GM23338 (cell line): ENCODE measurements at regions not wholly inside any gene's neighbourhood (a gene's known extent, or its start where the extent isn't known, plus 50 kb on each side); places are given as distances from the start of the nearest gene placed in this dataset.
A peak's percentile ranks its signal among the peaks of the same experiment; 100 is the strongest.

ENCODE experiments used
- ATAC-seq: fragments of 200-7000 bp; cut with Tn5 transposase; 3 replicates; pipeline ENCODE4 v1.9.1; 2020
- DNase-seq: peaks from one replicate; pipeline ENCODE4 v3.0.0-alpha.2; 2015; ENCODE audit warnings: low spot score
- H2AFZ ChIP-seq: fragments of 200-600 bp; sonication (generic); 2 replicates; pipeline ENCODE4 v1.8.0; 2016; ENCODE audit warnings: antibody characterized with exemption, mild to moderate bottlenecking, moderate library complexity
- H3F3A ChIP-seq: fragments of 200-600 bp; sonication (generic); replicated peaks from 2 replicates; pipeline ENCODE4 v1.8.0; 2017; ENCODE audit warnings: antibody characterized with exemption, mixed run types, low read depth
- H3K27ac ChIP-seq: fragments of 200-600 bp; sonication (generic); 2 replicates; pipeline ENCODE4 v1.6.1; 2016; ENCODE audit warnings: low read depth
- H3K27me3 ChIP-seq: fragments of 200-600 bp; sonication (generic); 2 replicates; pipeline ENCODE4 v1.8.0; 2016; ENCODE audit warnings: mild to moderate bottlenecking, mixed run types, moderate library complexity; ENCODE audit not compliant: insufficient read depth
- H3K36me3 ChIP-seq: fragments of 200-600 bp; sonication (generic); 2 replicates; pipeline ENCODE4 v1.8.0; 2016; ENCODE audit warnings: mild to moderate bottlenecking; ENCODE audit not compliant: insufficient read depth
- H3K4me1 ChIP-seq: fragments of 200-600 bp; sonication (generic); 2 replicates; pipeline ENCODE4 v1.8.0; 2016; ENCODE audit warnings: mild to moderate bottlenecking, moderate library complexity; ENCODE audit not compliant: insufficient read depth
- H3K4me2 ChIP-seq: fragments of 200-600 bp; sonication (generic); 2 replicates; pipeline ENCODE4 v1.7.1; 2017; ENCODE audit warnings: mixed run types
- H3K4me3 ChIP-seq: fragments of 200-600 bp; sonication (generic); 2 replicates; pipeline ENCODE4 v1.6.1; 2016; ENCODE audit warnings: mixed run types
- H3K79me2 ChIP-seq: fragments of 200-600 bp; sonication (generic); replicated peaks from 2 replicates; pipeline ENCODE4 v1.8.0; 2017; ENCODE audit warnings: mild to moderate bottlenecking; ENCODE audit not compliant: insufficient read depth
- H3K9me2 ChIP-seq: fragments of 200-600 bp; sonication (generic); 2 replicates; pipeline ENCODE4 v1.8.0; 2017; ENCODE audit not compliant: insufficient read depth
- H4K20me1 ChIP-seq: fragments of 200-600 bp; sonication (generic); replicated peaks from 2 replicates; pipeline ENCODE4 v1.8.0; 2017; ENCODE audit warnings: mild to moderate bottlenecking; ENCODE audit not compliant: insufficient read depth
- H3K27ac Mint-ChIP-seq: 2 replicates; pipeline ENCODE4 v1.8.0; 2020; ENCODE audit warnings: inconsistent platforms, mild to moderate bottlenecking, moderate library complexity, mixed read lengths
- H3K27me3 Mint-ChIP-seq: 3 replicates; pipeline ENCODE4 v1.8.0; 2022; ENCODE audit warnings: low read depth, mild to moderate bottlenecking, moderate library complexity, mixed read lengths, inconsistent platforms; ENCODE audit not compliant: insufficient read depth, poor library complexity
- H3K36me3 Mint-ChIP-seq: 3 replicates; pipeline ENCODE4 v1.8.0; 2021; ENCODE audit warnings: low read depth, mild to moderate bottlenecking, inconsistent platforms, moderate library complexity, mixed read lengths
- H3K4me1 Mint-ChIP-seq: 3 replicates; pipeline ENCODE4 v1.8.0; 2020; ENCODE audit warnings: mild to moderate bottlenecking, inconsistent platforms, mixed read lengths
- H3K4me3 Mint-ChIP-seq: 3 replicates; pipeline ENCODE4 v1.8.0; 2021; ENCODE audit warnings: moderate library complexity, mild to moderate bottlenecking, inconsistent platforms, mixed read lengths
- H3K9me3 Mint-ChIP-seq: 3 replicates; pipeline ENCODE4 v1.8.0; 2020; ENCODE audit warnings: moderate library complexity, mild to moderate bottlenecking, inconsistent platforms, mixed read lengths
- CREB1 ChIP-seq: fragments of 250-450 bp; sonication (Bioruptor Pico); IDR thresholded peaks from 2 replicates; pipeline ENCODE4 v1.5.0; 2020; ENCODE audit warnings: low read depth, mild to moderate bottlenecking, moderate library complexity
- ETS1 ChIP-seq: IDR thresholded peaks from 2 replicates; pipeline ENCODE4 v1.6.1; 2016; ENCODE audit warnings: antibody characterized with exemption
- JUNB ChIP-seq: IDR thresholded peaks from one replicate; pipeline ENCODE4 v1.6.1; 2016; ENCODE audit warnings: antibody characterized with exemption; ENCODE audit not compliant: unreplicated experiment
- NANOG ChIP-seq: IDR thresholded peaks from 2 replicates; pipeline ENCODE4 v1.6.1; 2016; ENCODE audit warnings: antibody characterized with exemption, borderline replicate concordance
- POLR2AphosphoS5 ChIP-seq: IDR thresholded peaks from 2 replicates; pipeline ENCODE4 v1.6.1; 2016; ENCODE audit warnings: antibody characterized with exemption, low read depth
- ZNF114 ChIP-seq: fragments of 250-450 bp; sonication (Bioruptor Pico); IDR thresholded peaks from 2 replicates; pipeline ENCODE4 v1.5.0; 2020; ENCODE audit warnings: mild to moderate bottlenecking, moderate library complexity
- ZNF331 ChIP-seq: fragments of 250-450 bp; sonication (Bioruptor Pico); IDR thresholded peaks from 2 replicates; pipeline ENCODE4 v1.5.0; 2020; ENCODE audit warnings: low read depth, mild to moderate bottlenecking, moderate library complexity
- TF ChIP-seq, protein P1 (sequence below): IDR thresholded peaks from one replicate; pipeline ENCODE4 v1.6.1; 2018; ENCODE audit warnings: antibody characterized with exemption; ENCODE audit not compliant: unreplicated experiment
- TF ChIP-seq, protein P2 (sequence below), 2 experiments: fragments of 200-600 bp in 1 of 2; sonication (generic) in 1 of 2; conservative IDR thresholded peaks; 2 replicates each; pipeline versions ENCODE4 v1.5.1 to v1.6.1; 2016 to 2017; ENCODE audit warnings: antibody characterized with exemption in 2 of 2, low read depth in 2 of 2, mild to moderate bottlenecking in 2 of 2, moderate library complexity in 1 of 2

GRCh38 chr2:195451160-195451559, 205.9 kb upstream of the SLC39A10 start:
- Histone ChIP-seq H3K4me3 (no peak overlapping the region), H3K4me1 (no peaks in the 10 kb centered on the region), H4K20me1 (no peaks in the 10 kb centered on the region), H3K79me2 (no peaks in the 10 kb centered on the region), H3K4me2 (no peak overlapping the region), H2AFZ (peak overlapping the region; percentile 9; the same call in 1 of the 2 replicates), H3K9me2 (no peaks in the 10 kb centered on the region), H3F3A (no peaks in the 10 kb centered on the region), H3K36me3 (no peaks in the 10 kb centered on the region), H3K27me3 (no peaks in the 10 kb centered on the region), H3K27ac (no peak overlapping the region)
- Mint-ChIP-seq H3K27ac (no peak overlapping the region), H3K9me3 (no peaks in the 10 kb centered on the region), H3K36me3 (no peaks in the 10 kb centered on the region), H3K27me3 (no peaks in the 10 kb centered on the region), H3K4me3 (no peak overlapping the region), H3K4me1 (no peaks in the 10 kb centered on the region)
- ATAC-seq (no peak), DNase-seq (no peak)
- TF ChIP-seq ZNF114 (CRISPR knock-in tag): no peak
- no peak for TF ChIP-seq ZNF331
- TF ChIP-seq, protein P1, sequence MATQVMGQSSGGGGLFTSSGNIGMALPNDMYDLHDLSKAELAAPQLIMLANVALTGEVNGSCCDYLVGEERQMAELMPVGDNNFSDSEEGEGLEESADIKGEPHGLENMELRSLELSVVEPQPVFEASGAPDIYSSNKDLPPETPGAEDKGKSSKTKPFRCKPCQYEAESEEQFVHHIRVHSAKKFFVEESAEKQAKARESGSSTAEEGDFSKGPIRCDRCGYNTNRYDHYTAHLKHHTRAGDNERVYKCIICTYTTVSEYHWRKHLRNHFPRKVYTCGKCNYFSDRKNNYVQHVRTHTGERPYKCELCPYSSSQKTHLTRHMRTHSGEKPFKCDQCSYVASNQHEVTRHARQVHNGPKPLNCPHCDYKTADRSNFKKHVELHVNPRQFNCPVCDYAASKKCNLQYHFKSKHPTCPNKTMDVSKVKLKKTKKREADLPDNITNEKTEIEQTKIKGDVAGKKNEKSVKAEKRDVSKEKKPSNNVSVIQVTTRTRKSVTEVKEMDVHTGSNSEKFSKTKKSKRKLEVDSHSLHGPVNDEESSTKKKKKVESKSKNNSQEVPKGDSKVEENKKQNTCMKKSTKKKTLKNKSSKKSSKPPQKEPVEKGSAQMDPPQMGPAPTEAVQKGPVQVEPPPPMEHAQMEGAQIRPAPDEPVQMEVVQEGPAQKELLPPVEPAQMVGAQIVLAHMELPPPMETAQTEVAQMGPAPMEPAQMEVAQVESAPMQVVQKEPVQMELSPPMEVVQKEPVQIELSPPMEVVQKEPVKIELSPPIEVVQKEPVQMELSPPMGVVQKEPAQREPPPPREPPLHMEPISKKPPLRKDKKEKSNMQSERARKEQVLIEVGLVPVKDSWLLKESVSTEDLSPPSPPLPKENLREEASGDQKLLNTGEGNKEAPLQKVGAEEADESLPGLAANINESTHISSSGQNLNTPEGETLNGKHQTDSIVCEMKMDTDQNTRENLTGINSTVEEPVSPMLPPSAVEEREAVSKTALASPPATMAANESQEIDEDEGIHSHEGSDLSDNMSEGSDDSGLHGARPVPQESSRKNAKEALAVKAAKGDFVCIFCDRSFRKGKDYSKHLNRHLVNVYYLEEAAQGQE: no peak
- no peak for TF ChIP-seq JUNB

- no peaks in the 10 kb centered on the region for H3K4me1 ChIP-seq
- H4K20me1 ChIP-seq: no peaks in the 10 kb centered on the region
- Mint-ChIP-seq H3K36me3 (no peaks in the 10 kb centered on the region), H3K4me1 (no peaks in the 10 kb centered on the region), H3K27ac (no peak overlapping the region), H3K4me3 (no peak overlapping the region), H3K27me3 (no peaks in the 10 kb centered on the region), H3K9me3 (no peaks in the 10 kb centered on the region)
- no peaks in the 10 kb centered on the region for H3K79me2 ChIP-seq
- H3K4me3 ChIP-seq: no peak overlapping the region
- H3F3A ChIP-seq: no peaks in the 10 kb centered on the region
- no peak for ATAC-seq
- H3K27ac ChIP-seq: no peak overlapping the region
- no peak overlapping the region for H3K4me2 ChIP-seq
- DNase-seq: no peak
- H3K27me3 ChIP-seq: no peaks in the 10 kb centered on the region
- no peaks in the 10 kb centered on the region for H3K9me2 ChIP-seq
- no peaks in the 10 kb centered on the region for H3K36me3 ChIP-seq
- H2AFZ ChIP-seq: peak overlapping the region; percentile 9; the same call in 1 of the 2 replicates
- TF ChIP-seq, protein P1: no peak
- TF ChIP-seq CREB1 (CRISPR knock-in tag) (no peak), POLR2AphosphoS5 (no peak), ZNF114 (CRISPR knock-in tag) (no peak), NANOG (no peak), ETS1 (no peak)
- TF ChIP-seq, protein P2, sequence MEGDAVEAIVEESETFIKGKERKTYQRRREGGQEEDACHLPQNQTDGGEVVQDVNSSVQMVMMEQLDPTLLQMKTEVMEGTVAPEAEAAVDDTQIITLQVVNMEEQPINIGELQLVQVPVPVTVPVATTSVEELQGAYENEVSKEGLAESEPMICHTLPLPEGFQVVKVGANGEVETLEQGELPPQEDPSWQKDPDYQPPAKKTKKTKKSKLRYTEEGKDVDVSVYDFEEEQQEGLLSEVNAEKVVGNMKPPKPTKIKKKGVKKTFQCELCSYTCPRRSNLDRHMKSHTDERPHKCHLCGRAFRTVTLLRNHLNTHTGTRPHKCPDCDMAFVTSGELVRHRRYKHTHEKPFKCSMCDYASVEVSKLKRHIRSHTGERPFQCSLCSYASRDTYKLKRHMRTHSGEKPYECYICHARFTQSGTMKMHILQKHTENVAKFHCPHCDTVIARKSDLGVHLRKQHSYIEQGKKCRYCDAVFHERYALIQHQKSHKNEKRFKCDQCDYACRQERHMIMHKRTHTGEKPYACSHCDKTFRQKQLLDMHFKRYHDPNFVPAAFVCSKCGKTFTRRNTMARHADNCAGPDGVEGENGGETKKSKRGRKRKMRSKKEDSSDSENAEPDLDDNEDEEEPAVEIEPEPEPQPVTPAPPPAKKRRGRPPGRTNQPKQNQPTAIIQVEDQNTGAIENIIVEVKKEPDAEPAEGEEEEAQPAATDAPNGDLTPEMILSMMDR (conservative IDR thresholded peaks at IDR 0.05; ENCODE audit: low read depth in 2 of 2): no peak
Observed at GRCh38 chr2:195450552-195451113, 206.4 kb upstream of the SLC39A10 start.
